22Rv1 (cell line): ENCODE measurements at regions not wholly inside any gene's neighbourhood (a gene's known extent, or its start where the extent isn't known, plus 50 kb on each side); places are given as distances from the start of the nearest gene placed in this dataset.

Experiments used
- CTCF ChIP-seq: fragments of 450-650 bp; IDR thresholded peaks from 2 replicates; pipeline ENCODE4 v1.5.1; 2017; ENCODE audit warnings: mild to moderate bottlenecking
- ZFX ChIP-seq: fragments of 450-650 bp; IDR thresholded peaks from 2 replicates; pipeline ENCODE4 v1.6.1; 2017; ENCODE audit warnings: antibody characterized with exemption, borderline replicate concordance

GRCh38 chr9:74236857-74237256 lies 260.3 kb upstream of the RORB start:
- no peak for TF ChIP-seq CTCF
- no peak for TF ChIP-seq ZFX
